ENCODE measurements at regions not wholly inside any gene's neighbourhood (a gene's known extent, or its start where the extent isn't known, plus 50 kb on each side); places are given as distances from the start of the nearest gene placed in this dataset.

- DNase-seq (ENCODE audit: low spot score in 2 of 2) (no peak), ATAC-seq (no peak)
- Mint-ChIP-seq H3K36me3 (no peaks in the 10 kb centered on the region), H3K4me1 (no peaks in the 10 kb centered on the region), H3K4me3 (no peak overlapping the region), H3K9me3 (peaks cover 9% of the 10 kb centered on the region), H3K27ac (no peak overlapping the region)
Measured at GRCh38 chr2:74735009-74735408, 81.0 kb downstream of the SEMA4F start.

- no peaks in the 10 kb centered on the region for H3K36me3 Mint-ChIP-seq
- DNase-seq (ENCODE audit: low spot score in 2 of 2) (no peak), ATAC-seq (no peak)
- H3K9me3 Mint-ChIP-seq = peaks cover 9% of the 10 kb centered on the region
- H3K4me1 Mint-ChIP-seq = no peaks in the 10 kb centered on the region
- no peak overlapping the region for H3K27ac Mint-ChIP-seq
- no peak overlapping the region for H3K4me3 Mint-ChIP-seq
Measured at GRCh38 chr2:74735564-74735963, 81.5 kb downstream of the SEMA4F start.

DNA sequence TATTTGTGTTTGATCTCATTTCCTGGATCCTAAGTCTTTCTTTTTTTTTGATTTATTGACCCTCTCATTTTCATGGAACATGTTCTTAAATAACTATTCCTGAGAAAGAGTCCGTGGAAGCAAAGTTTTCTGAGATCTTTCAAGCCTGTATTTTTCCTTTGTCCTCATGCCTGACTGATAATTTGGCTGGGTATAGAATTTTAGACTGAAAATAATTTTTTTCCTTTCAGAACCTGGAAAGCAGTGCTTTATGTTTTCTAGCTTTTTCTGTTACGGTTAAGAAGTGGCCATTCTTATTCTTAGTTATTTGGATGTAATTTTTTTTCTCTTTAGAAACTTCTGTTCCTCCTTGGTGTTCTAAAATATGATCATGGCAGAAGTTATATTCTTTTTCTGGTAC lies 82.5 kb downstream of the SEMA4F start:
- no peak for ATAC-seq
- Mint-ChIP-seq H3K4me1 (no peaks in the 10 kb centered on the region), H3K9me3 (peaks cover 9% of the 10 kb centered on the region), H3K36me3 (no peaks in the 10 kb centered on the region), H3K27ac (no peak overlapping the region), H3K4me3 (no peak overlapping the region)
- no peak for DNase-seq (ENCODE audit: low spot score in 2 of 2)

- no peak for ATAC-seq
- DNase-seq (ENCODE audit: low spot score in 2 of 2) = no peak
- Mint-ChIP-seq H3K4me1 (no peaks in the 10 kb centered on the region), H3K36me3 (no peaks in the 10 kb centered on the region), H3K9me3 (peaks cover 9% of the 10 kb centered on the region), H3K27ac (no peak overlapping the region), H3K4me3 (no peak overlapping the region)
Measured at GRCh38 chr2:74738586-74738985, 84.5 kb downstream of the SEMA4F start.

DNA sequence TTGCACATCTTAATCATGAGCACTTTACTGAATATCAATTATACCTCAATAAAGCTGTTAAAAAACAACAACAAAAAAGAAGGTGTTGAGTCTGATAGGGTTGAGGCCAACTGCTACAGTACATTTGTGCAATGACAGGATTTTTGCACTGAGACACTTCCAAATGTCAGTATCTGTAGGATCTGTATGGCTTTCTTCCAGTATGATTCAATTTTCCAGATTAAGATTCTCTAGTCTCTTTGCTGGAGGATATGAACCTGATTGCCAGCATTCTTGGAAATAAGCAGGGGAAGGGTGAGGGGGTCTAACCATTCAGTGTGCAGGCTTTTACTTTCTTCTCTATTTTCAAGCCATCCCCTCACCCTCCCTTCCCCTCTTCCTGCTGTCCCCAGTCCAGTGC lies 85.1 kb downstream of the SEMA4F start:
- Mint-ChIP-seq H3K4me1 (no peaks in the 10 kb centered on the region), H3K9me3 (peaks cover 9% of the 10 kb centered on the region), H3K27ac (no peak overlapping the region), H3K4me3 (no peak overlapping the region), H3K36me3 (no peaks in the 10 kb centered on the region)
- ATAC-seq = no peak
- DNase-seq (ENCODE audit: low spot score in 2 of 2) = no peak

DNA sequence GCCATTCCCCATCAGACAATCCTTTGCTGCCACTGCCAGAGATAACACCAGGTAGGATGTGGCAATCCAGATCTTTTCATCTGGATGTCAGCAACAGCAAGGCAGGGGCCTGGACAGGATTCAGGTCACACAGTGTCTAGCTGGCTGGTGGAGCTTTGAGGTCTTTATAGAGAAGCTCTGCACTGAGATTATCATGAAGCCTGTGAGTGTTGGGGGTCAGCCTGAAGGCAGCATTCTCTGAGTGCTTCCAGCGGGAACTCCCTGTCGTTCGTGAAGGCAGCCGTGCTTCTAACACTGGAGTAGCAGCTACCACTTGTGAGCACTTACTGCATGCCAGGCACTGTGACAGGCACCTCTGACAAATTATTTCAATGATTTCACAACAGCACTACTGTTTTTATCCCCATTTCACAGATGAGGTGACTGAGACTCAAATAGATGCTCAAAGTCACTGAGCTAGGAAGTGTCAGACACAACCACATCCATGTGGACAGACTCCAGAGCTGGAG lies 85.7 kb downstream of the SEMA4F start:
- Mint-ChIP-seq H3K36me3 (no peaks in the 10 kb centered on the region), H3K4me1 (no peaks in the 10 kb centered on the region), H3K27ac (no peak overlapping the region), H3K4me3 (no peak overlapping the region), H3K9me3 (peaks cover 9% of the 10 kb centered on the region)
- ATAC-seq (no peak), DNase-seq (ENCODE audit: low spot score in 2 of 2) (no peak)

- Mint-ChIP-seq H3K4me3 (no peak overlapping the region), H3K27ac (no peak overlapping the region), H3K9me3 (peaks cover 9% of the 10 kb centered on the region), H3K4me1 (no peaks in the 10 kb centered on the region), H3K36me3 (no peaks in the 10 kb centered on the region)
- DNase-seq (ENCODE audit: low spot score in 2 of 2) (no peak), ATAC-seq (no peak)
Measured at GRCh38 chr2:74740395-74740740, 86.3 kb downstream of the SEMA4F start.

- H3K4me3 Mint-ChIP-seq = no peak overlapping the region
- H3K9me3 Mint-ChIP-seq = peaks cover 9% of the 10 kb centered on the region
- DNase-seq (ENCODE audit: low spot score in 2 of 2) (no peak), ATAC-seq (no peak)
- no peaks in the 10 kb centered on the region for H3K36me3 Mint-ChIP-seq
- no peak overlapping the region for H3K27ac Mint-ChIP-seq
- H3K4me1 Mint-ChIP-seq = no peaks in the 10 kb centered on the region
Measured at GRCh38 chr2:74740741-74741431, 86.8 kb downstream of the SEMA4F start.

DNA sequence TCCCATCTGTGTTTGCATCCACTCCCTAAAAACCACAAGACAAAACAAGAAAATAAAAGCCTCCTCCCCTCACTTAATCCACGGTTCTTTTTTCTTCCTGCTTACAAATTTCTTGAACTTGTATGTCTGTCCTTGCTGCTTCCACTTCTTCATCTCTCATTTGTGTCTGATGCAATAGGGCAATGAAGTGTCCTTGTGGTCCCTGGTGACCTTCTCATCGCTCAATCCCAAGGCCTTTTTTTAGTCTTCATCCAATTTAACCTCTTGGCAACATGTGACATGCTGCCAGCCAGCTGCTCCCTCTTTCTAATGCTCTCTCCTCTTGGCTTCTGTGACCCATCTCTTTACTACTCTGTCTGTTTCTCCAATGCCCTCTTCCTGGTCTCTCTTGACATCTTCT lies 87.6 kb downstream of the SEMA4F start:
- H3K27ac Mint-ChIP-seq = no peak overlapping the region
- H3K9me3 Mint-ChIP-seq = peaks cover 6% of the 10 kb centered on the region
- no peaks in the 10 kb centered on the region for H3K4me1 Mint-ChIP-seq
- DNase-seq (ENCODE audit: low spot score in 2 of 2) (no peak), ATAC-seq (no peak)
- no peaks in the 10 kb centered on the region for H3K36me3 Mint-ChIP-seq
- H3K4me3 Mint-ChIP-seq = no peak overlapping the region

- H3K9me3 Mint-ChIP-seq = no peaks in the 10 kb centered on the region
- no peak overlapping the region for H3K27ac Mint-ChIP-seq
- H3K4me3 Mint-ChIP-seq = no peak overlapping the region
- H3K4me1 Mint-ChIP-seq = no peaks in the 10 kb centered on the region
- H3K36me3 Mint-ChIP-seq = no peaks in the 10 kb centered on the region
- DNase-seq (ENCODE audit: low spot score in 2 of 2) (no peak), ATAC-seq (no peak)
Measured at GRCh38 chr2:74742471-74742870, 88.4 kb downstream of the SEMA4F start.

GRCh38 chr2:74743039-74743438 lies 89.0 kb downstream of the SEMA4F start:
- ATAC-seq = no peak
- Mint-ChIP-seq H3K4me1 (no peaks in the 10 kb centered on the region), H3K27ac (no peak overlapping the region), H3K9me3 (no peaks in the 10 kb centered on the region), H3K36me3 (no peaks in the 10 kb centered on the region), H3K4me3 (no peak overlapping the region)
- DNase-seq (ENCODE audit: low spot score in 2 of 2) = no peak

- Mint-ChIP-seq H3K4me1 (no peaks in the 10 kb centered on the region), H3K9me3 (no peaks in the 10 kb centered on the region), H3K4me3 (no peak overlapping the region), H3K27ac (no peak overlapping the region), H3K36me3 (no peaks in the 10 kb centered on the region)
- ATAC-seq (no peak), DNase-seq (ENCODE audit: low spot score in 2 of 2) (no peak)
Measured at GRCh38 chr2:74743778-74744177, 89.7 kb downstream of the SEMA4F start.

GRCh38 chr2:74744731-74745515 lies 89.0 kb upstream of the HK2 start:
- no peak for ATAC-seq
- DNase-seq (ENCODE audit: low spot score in 2 of 2) = no peak
- Mint-ChIP-seq H3K9me3 (no peaks in the 10 kb centered on the region), H3K36me3 (no peaks in the 10 kb centered on the region), H3K27ac (no peak overlapping the region), H3K4me1 (no peaks in the 10 kb centered on the region), H3K4me3 (no peak overlapping the region)

DNA sequence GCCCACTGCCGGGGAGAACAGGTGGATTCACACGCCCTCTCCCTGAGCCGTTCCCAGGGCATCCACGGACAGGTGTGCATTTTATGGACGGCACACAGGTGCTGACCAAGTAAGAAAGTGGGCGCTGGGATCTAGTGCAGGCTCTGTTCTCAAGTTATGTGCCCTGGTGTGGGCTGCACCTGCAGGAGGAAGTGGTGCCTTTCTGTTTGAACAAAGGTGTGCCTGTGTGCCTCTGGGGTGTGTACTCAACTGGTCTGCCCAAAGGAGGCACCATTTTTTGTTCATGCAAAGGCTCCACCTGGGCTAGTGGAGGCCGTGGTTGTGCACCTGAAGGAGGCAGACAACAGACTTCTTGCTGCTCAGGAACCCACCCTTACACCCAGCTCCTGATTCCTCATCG lies 88.2 kb upstream of the HK2 start:
- Mint-ChIP-seq H3K9me3 (no peaks in the 10 kb centered on the region), H3K27ac (no peak overlapping the region), H3K4me3 (no peak overlapping the region), H3K36me3 (no peaks in the 10 kb centered on the region), H3K4me1 (no peaks in the 10 kb centered on the region)
- peak; percentile 33 for ATAC-seq
- DNase-seq (ENCODE audit: low spot score in 2 of 2) = no peak

GRCh38 chr2:74746480-74746879 lies 87.4 kb upstream of the HK2 start:
- Mint-ChIP-seq H3K27ac (no peak overlapping the region), H3K9me3 (no peaks in the 10 kb centered on the region), H3K4me3 (no peak overlapping the region), H3K36me3 (no peaks in the 10 kb centered on the region), H3K4me1 (no peaks in the 10 kb centered on the region)
- no peak for DNase-seq (ENCODE audit: low spot score in 2 of 2)
- ATAC-seq = no peak

DNA sequence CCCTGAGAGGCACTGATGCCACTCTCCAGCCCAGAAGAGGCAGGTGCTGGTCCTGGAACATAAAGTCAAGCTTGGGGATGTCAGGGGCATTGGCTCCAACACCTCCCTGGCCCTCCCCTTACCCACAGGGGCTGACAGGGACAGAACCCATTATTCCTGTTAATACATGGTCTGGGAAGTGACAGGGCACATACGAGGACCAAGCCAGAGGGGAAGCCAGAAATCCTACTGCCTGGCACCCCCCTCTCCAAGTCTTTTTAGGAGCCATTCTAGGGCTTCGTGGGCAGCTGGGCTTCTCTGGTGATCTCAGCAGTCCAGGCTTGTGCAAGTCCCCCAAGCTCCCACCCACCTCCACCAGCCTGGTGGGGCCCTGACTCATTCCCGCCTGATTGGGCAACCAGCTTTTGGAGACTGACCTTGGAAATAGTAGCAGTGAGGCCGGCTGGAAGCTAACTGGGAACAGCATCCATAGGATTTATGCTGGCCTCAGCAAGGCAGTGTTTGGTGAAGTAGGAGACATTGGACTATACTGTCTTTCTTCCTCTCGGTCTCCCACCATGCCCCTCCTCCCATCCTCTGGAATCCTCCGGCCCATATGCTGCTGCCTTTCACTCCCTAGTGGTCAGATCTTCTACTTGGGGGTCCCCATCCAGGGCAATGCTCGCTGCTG lies 86.4 kb upstream of the HK2 start:
- ATAC-seq = no peak
- no peak for DNase-seq (ENCODE audit: low spot score in 2 of 2)

More for the DNA sequence above, 86.4 kb upstream of the HK2 start:
- H3K4me1 Mint-ChIP-seq = no peaks in the 10 kb centered on the region
- H3K4me3 Mint-ChIP-seq = no peak overlapping the region
- no peak overlapping the region for H3K27ac Mint-ChIP-seq
- no peaks in the 10 kb centered on the region for H3K9me3 Mint-ChIP-seq
- no peaks in the 10 kb centered on the region for H3K36me3 Mint-ChIP-seq
